GM18951 (cell line): ENCODE measurements at regions not wholly inside any gene's neighbourhood (a gene's known extent, or its start where the extent isn't known, plus 50 kb on each side); places are given as distances from the start of the nearest gene placed in this dataset.
"Not testable (repeated sequence)": the region's sequence is repeated elsewhere in the genome, so short reads cannot be mapped to it uniquely, and the experiment has no call there.

Source experiments
- POLR2A ChIP-seq: IDR thresholded peaks from 4 replicates; pipeline ENCODE4 v1.6.1; 2011; ENCODE audit warnings: mild to moderate bottlenecking; ENCODE audit not compliant: insufficient read length, insufficient read depth; ENCODE audit errors: extremely low read depth
- in situ Hi-C: fragments of 300-500 bp; cut with MboI; formaldehyde crosslinking; loops from one replicate; pipeline ENCODE4 v1.12.0; 2022; ENCODE audit warnings: low sequenced_read_pairs, mixed read lengths, inconsistent platforms; ENCODE audit not compliant: unreplicated experiment

DNA sequence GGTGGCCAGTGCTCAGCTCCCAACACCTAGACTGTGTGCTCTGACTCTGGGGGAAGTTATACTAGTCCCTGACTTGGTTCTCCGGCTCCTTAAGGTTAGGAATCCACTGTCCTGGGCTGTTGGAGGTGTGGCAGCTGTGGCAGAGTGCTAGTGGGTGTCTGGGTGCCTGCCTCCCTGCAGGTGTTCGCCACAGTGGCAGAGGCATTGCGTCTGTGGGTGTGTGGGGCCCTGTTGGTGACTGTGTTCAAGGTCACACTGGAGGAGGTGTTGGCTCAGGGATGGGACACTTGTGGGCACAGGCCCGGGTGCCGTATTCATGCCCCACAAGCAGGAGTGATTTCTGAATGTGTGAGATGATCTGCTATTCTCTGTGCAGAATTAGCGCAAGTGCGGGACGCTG lies 467.4 kb downstream of the TMEM121 start:
- in situ Hi-C loops = no loop called here
- no peak for TF ChIP-seq POLR2A

DNA sequence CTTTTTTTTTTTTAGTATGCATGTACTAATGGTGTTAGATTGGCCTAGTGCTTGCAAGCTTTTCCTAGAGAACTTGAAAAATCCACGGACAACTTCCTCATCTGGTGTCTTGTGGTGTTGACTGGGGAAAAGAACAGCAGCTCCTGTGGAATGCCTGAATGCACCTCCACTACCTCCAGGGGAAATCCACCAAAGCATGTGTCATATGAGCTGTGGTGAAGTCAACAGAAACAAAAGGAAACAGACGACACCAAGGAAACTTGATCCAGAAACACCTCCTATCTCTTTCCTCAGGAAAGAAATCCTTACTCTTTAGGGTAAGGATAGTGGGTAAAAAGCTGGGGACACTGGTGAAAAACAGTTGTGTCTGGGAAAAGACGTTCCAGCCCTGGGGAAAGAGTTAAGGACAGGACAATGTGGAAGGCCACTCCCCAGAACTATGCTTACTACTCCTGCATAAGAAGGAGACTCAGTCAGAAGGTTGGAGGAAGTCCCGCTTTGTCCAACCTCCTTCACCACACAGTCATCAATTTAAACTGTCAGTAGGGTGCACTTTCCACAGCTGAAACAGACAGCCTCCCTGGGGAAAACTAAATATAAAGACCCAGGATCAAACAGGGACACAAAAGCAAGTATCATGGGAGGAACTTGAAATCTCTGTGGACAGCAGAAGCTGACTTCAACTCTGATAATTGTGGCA lies 468.8 kb downstream of the TMEM121 start:
- in situ Hi-C loops = not testable (repeated sequence)

DNA sequence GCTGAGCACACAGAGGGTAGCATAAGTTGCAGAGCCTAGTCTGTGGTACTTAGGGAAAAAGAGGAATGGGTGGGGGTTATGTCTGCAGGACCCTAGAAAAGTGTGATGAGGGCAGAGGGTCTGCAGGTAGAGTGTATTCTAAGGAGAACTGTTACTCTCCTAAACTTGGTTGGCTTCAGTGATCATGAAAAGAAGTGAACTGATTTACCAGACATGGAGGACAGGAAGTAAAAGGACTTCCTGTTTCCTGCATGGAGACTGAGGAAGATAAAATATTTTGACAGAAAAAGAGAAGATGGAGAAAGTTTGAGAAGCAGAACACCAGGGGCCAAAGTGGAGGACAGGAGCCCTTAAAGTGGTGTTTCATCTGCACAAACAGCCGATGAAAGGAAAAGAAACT lies 472.2 kb downstream of the TMEM121 start:
- in situ Hi-C loops = not testable (repeated sequence)

DNA sequence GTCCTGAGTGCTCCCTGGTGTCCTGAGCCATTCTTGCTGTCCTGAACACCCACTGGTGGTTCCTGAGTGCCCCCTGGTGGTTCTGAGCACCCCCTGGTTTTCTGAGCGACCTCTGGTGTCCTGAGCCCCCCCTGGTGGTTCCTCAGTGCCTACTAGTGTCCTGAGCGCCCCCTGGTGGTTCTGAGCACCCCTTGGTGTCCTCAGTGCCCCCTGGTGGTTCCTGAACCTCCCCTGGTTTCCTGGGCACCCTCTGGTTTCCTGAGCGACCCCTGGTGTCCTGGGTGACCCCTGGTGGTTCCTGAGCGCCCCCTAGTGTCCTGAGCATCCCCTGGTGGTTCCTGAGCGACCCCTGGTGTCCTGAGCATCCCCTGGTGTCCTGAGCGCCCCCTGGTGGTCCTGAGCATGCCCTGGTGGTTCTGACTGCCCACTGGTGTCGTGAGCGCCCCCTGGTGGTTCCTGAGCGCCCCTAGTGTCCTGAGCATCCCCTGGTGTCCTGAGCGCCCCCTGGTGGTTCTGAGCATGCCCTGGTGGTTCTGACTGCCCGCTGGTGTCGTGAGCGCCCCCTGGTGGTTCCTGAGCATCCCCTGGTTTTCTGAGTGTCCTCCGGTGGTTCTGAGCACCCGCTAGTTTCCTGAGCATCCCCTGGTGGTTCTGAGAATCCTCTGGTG lies 473.1 kb downstream of the TMEM121 start:
- in situ Hi-C loops = no loop called here
- no peak for TF ChIP-seq POLR2A

DNA sequence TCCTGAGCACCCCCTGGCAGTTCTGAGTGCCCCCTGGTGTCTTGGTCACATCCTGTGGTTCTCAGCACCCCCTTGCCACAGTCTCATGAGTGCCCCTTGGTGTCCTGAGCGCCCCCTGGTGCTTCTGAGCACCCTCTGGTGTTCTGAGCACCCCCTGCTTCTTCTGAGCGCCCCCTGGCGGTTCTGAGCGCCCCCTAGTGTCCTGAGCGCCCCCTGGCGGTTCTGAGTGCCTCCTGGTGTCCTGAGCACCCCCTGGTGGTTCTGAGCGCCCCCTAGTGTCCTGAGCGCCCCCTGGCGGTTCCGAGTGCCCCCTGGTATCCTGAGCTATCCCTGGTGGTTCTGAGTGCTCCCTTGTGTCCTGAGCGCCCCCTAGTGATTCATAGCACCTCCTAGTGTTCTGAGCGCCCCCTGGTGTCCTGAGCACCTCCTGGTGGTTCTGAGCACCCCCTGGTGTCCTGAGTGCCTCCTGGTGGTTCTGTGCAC lies 473.7 kb downstream of the TMEM121 start:
- in situ Hi-C loops = not testable (repeated sequence)

DNA sequence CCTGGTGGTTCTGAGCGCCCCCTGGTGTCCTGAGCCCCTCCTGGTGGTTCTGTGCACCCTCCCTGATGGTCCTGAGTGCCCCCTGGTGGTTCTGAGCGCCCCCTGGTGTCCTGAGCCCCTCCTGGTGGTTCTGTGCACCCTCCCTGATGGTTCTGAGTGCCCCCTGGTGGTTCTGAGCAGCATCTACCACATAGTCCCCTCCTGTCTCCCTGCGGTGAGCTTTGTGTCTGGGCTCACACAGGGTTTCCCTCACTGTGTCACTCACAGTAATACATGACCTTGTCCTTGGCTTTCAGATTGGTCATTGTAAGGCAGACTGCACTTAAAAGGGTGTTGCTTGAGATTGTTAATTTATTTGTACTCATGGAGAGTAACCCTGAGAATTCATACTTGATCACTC lies 474.9 kb downstream of the TMEM121 start:
- in situ Hi-C loops = not testable (repeated sequence)

DNA sequence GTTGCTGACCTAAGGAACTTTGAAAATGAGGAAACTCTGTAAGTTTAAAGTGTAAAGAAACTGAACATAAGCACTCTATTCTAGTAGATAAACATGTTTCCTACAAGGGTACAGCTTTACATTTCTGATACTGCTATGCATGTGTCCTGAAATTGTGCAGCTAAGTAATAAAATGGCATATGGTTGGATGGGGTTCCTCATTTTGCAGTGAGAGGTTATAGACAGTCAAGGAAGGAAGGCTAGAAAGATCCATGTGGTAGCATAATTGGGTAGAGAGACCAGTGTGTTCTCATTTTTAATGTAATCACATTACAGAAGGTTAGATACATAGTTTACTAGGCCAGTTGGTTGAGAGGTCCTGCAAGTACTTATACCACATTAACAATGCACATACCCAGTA lies 477.0 kb downstream of the TMEM121 start:
- no peak for TF ChIP-seq POLR2A
- in situ Hi-C loops = no loop called here

DNA sequence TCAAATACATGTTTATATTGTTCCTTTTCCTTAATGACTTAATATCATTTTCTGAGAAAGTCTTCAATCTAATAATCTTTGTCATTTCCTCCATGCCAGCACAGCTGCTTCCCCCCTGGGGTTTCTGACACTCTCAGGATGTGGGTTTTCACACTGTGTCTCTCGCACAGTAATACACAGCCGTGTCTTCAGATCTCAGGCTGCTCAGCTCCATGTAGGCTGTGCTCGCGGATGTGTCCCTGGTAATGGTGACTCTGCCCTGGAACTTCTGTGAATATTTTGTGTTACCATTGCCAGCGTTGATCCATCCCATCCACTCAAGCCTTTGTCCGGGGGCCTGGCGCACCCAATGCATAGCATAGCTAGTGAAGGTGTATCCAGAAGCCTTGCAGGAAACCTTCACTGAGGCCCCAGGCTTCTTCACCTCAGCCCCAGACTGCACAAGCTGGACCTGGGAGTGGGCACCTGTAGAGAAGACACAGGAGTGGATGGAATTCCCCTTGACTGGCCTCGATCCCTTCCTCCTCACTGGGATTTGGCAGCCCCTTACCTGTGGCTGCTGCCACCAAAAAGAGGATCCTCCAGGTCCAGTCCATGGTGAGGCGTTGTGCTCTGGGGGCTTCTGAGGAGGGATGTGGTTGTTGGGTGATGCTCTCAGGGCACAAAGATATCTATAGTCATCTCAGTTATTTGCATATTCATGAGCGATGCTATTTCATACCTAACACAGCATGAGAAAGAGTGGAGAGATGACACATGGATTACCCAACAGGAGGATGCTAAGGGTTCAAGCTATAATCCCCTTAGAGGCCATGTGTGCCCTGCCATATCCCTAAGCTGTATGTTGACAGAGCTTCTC lies 478.8 kb downstream of the TMEM121 start:
- in situ Hi-C loops = not testable (repeated sequence)

DNA sequence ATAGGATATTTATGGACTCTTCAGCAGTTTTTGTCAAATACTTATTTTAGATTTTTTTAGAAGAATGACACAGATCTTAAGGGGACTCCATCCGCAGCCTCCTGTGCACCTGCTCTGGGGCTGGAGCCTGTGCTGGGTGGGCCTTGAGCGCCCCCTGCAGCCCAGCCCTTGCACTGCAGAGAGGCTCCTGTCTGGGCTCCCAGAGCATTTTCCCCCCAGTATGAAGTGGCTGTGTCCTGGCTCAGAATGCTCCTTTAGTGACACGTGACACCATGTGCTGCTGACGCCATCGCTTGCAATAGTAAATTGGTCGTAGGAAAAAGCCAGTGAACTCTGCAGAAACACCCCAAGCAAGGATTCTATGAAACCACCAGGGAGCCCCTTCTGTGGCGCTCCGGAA lies 479.7 kb downstream of the TMEM121 start:
- in situ Hi-C loops = not testable (repeated sequence)

DNA sequence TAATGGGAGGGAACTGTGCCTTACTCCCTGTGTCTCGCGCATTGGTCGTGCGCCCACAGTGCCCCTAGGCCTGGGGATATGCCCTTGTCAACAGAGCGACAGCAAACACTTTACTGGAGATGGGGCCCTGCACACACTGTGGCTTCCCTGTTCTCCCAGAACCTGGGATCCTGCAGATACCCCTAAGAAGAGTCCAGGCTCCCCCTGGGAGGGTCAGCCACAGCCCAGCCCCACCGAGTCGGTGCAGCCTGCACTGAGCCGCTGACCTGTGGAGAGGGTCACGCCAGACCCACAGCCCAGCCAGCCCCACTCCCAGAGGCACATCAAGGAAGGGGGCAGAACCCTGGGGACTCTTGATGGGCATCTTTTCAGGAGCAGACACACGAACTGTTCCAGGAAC lies 480.3 kb downstream of the TMEM121 start:
- in situ Hi-C loops = not testable (repeated sequence)

DNA sequence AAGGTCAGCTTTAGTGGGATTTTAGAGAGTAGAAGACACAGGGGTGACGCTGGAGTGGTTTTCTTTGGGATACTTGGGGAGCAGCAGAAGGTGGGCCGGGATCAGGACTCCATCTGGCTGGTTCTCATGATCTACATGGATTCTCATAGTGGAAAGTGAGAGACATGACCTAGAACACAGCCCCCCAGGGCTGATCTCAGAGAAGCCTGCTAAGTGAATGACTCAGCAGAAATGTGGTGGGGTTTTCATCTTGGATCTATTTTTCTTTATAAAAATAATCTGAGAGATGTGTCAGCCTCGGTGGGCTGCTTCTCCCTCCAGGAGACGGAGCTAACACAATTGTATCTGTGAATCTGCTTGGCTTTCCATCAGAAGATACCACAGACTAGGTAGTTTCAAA lies 484.4 kb downstream of the TMEM121 start:
- TF ChIP-seq POLR2A = no peak
- in situ Hi-C loops = no loop called here

DNA sequence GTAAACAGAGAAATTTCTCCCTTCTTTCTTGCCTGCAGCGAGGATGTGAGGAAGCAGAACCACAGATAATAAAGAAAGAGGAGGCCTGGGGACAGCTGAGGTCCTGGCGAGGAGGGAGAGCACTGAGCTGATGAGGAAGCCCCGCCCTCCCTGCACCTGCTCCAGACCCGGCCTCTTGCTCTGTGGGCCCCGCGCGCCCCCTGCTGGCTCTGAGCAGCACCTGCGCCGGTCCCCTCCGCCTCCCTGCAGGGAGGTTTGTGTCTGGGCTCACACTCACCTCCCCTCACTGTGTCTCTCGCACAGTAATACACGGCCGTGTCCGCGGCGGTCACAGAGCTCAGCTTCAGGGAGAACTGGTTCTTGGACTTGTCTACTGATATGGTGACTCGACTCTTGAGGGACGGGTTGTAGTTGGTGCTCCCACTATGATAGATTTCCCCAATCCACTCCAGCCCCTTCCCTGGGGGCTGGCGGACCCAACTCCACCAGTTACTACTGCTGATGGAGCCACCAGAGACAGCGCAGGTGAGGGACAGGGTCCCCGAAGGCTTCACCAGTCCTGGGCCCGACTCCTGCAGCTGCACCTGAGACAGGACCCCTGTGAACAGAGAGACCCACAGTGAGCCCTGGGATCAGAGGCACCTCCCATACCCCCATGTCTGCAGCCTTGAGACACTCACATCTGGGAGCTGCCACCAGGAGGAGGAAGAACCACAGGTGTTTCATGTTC lies 485.4 kb downstream of the TMEM121 start:
- in situ Hi-C loops = not testable (repeated sequence)

DNA sequence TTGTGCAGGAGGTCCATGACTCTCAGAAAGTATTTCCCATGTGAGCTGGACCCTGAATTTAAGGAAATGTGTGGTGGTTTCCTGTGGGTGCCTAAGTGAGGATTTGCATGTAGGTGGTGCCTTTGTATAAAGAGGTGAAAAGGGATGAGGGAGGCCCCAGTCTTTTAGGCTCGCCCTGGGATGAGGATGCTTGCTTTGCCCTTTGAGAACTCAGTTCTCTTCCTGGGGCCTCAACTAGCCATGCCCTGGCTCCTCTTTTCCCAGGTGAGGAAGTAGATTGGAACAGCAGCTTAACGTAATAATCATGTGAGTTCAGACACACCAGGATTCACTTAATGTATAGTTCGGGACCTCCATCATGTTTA lies 486.0 kb downstream of the TMEM121 start:
- in situ Hi-C loops = not testable (repeated sequence)

DNA sequence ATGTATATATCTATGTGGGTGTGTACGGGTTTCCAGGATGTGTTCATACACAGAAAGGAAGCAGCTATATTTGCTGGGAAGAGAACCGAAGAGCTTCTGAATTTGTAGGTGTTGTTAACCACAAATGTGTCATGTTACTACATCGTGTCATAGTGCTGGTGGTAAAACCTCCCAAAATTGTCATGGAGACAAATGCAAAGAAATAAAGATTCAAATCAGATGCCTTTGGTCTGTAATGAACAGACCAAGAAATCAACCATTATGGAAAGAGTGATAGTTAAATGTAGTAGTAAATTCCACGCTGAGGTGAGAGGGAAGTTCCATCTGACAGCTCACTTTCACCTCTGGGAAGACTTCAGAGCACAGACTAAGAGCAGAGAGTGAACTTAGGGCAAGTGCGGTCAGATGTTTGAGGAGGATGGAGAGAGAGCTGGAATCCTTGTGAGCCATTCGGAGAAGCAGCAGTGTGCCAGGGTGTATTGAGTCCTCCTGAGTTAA lies 487.5 kb downstream of the TMEM121 start:
- TF ChIP-seq POLR2A = no peak
- in situ Hi-C loops = no loop called here

DNA sequence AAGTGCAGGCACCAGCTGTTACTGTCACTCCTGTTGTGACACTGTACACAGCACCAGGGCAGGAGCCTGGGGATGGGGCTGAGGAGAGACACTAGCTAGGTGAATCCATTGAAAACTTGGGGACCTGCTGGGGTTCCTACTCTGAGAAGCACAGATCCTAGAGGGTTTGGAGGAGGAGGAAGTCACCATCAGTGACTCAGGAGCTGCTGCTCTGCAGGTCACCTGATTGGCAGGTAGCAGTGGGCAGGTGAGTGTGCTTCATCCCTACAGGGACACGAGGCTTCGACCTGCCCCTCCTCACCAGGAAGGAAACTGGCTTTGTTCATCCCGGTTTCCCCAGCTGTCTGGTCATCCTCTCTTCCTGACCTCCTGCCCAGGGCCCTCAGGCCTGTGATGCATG lies 491.6 kb downstream of the TMEM121 start:
- in situ Hi-C loops = not testable (repeated sequence)
